Progenitor cell of endocrine pancreas (in vitro differentiated cells): ENCODE measurements at regions not wholly inside any gene's neighbourhood (a gene's known extent, or its start where the extent isn't known, plus 50 kb on each side); places are given as distances from the start of the nearest gene placed in this dataset.

ENCODE experiments used
- DNase-seq: peaks from one replicate; pipeline ENCODE4 v3.0.0; 2021; ENCODE audit warnings: low spot score; ENCODE audit not compliant: unreplicated experiment
- H3K27ac Mint-ChIP-seq: 2 replicates; pipeline ENCODE4 v1.8.0; 2021; ENCODE audit warnings: mild to moderate bottlenecking, moderate library complexity, mixed read lengths
- H3K27me3 Mint-ChIP-seq: 2 replicates; pipeline ENCODE4 v1.8.0; 2021; ENCODE audit warnings: mixed read lengths
- H3K36me3 Mint-ChIP-seq: 2 replicates; pipeline ENCODE4 v1.8.0; 2022; ENCODE audit warnings: mixed read lengths; ENCODE audit not compliant: insufficient read depth
- H3K4me1 Mint-ChIP-seq: 2 replicates; pipeline ENCODE4 v1.8.0; 2021; ENCODE audit warnings: low read depth, mixed read lengths
- H3K4me3 Mint-ChIP-seq: 2 replicates; pipeline ENCODE4 v1.8.0; 2021; ENCODE audit warnings: low read depth, mild to moderate bottlenecking, moderate library complexity, mixed read lengths
- H3K9me3 Mint-ChIP-seq: 2 replicates; pipeline ENCODE4 v1.8.0; 2021; ENCODE audit warnings: low read depth, mixed read lengths
- CTCF ChIP-seq: fragments of 200-600 bp; sonication (generic); IDR thresholded peaks from one replicate; pipeline ENCODE4 v1.5.0; 2021; ENCODE audit warnings: antibody characterized with exemption, mild to moderate bottlenecking; ENCODE audit not compliant: unreplicated experiment

- Mint-ChIP-seq H3K4me1 (peaks cover 17% of the 10 kb centered on the region), H3K9me3 (peaks cover 8% of the 10 kb centered on the region), H3K27me3 (no peaks in the 10 kb centered on the region), H3K4me3 (no peak overlapping the region), H3K36me3 (no peaks in the 10 kb centered on the region), H3K27ac (no peak overlapping the region)
- no peak for TF ChIP-seq CTCF
- no peak for DNase-seq
Observed at GRCh38 chr2:6392966-6393365, 472.7 kb downstream of the CMPK2 start.

- Mint-ChIP-seq H3K27me3 (no peaks in the 10 kb centered on the region), H3K4me1 (peaks cover 17% of the 10 kb centered on the region), H3K27ac (no peak overlapping the region), H3K9me3 (peaks cover 8% of the 10 kb centered on the region), H3K4me3 (no peak overlapping the region), H3K36me3 (no peaks in the 10 kb centered on the region)
- DNase-seq = no peak
- TF ChIP-seq CTCF = no peak
Observed at GRCh38 chr2:6393819-6394218, 471.9 kb downstream of the CMPK2 start.

GRCh38 chr2:6394276-6394675 lies 471.4 kb downstream of the CMPK2 start:
- Mint-ChIP-seq H3K4me3 (no peak overlapping the region), H3K36me3 (no peaks in the 10 kb centered on the region), H3K27ac (no peak overlapping the region)

GRCh38 chr2:6398421-6398820 lies 467.3 kb downstream of the CMPK2 start:
- Mint-ChIP-seq H3K9me3 (peaks cover 5% of the 10 kb centered on the region), H3K27ac (no peak overlapping the region), H3K36me3 (no peaks in the 10 kb centered on the region), H3K4me3 (no peak overlapping the region), H3K4me1 (peaks cover 10% of the 10 kb centered on the region), H3K27me3 (no peaks in the 10 kb centered on the region)
- DNase-seq = no peak
- no peak for TF ChIP-seq CTCF

More at GRCh38 chr2:6394276-6394675, 471.4 kb downstream of the CMPK2 start:
- H3K4me1 Mint-ChIP-seq = peaks cover 17% of the 10 kb centered on the region
- DNase-seq = no peak
- TF ChIP-seq CTCF = no peak
- peaks cover 6% of the 10 kb centered on the region for H3K9me3 Mint-ChIP-seq
- no peaks in the 10 kb centered on the region for H3K27me3 Mint-ChIP-seq

- Mint-ChIP-seq H3K9me3 (no peaks in the 10 kb centered on the region), H3K27ac (no peak overlapping the region), H3K36me3 (no peaks in the 10 kb centered on the region), H3K27me3 (no peaks in the 10 kb centered on the region), H3K4me3 (no peak overlapping the region), H3K4me1 (no peaks in the 10 kb centered on the region)
- DNase-seq = no peak
- no peak for TF ChIP-seq CTCF
Observed at GRCh38 chr2:6401301-6401700, 464.4 kb downstream of the CMPK2 start.

GRCh38 chr2:6408057-6408456 lies 457.6 kb downstream of the CMPK2 start:
- Mint-ChIP-seq H3K27me3 (no peaks in the 10 kb centered on the region), H3K27ac (no peak overlapping the region), H3K4me3 (no peak overlapping the region), H3K9me3 (no peaks in the 10 kb centered on the region), H3K4me1 (peaks cover 3% of the 10 kb centered on the region), H3K36me3 (no peaks in the 10 kb centered on the region)
- DNase-seq = no peak
- TF ChIP-seq CTCF = no peak
